Hepatocyte (in vitro differentiated cells): ENCODE measurements at regions not wholly inside any gene's neighbourhood (a gene's known extent, or its start where the extent isn't known, plus 50 kb on each side); places are given as distances from the start of the nearest gene placed in this dataset.

ENCODE experiments used
- DNase-seq: peaks from one replicate; pipeline ENCODE4 v3.0.0-alpha.2; 2016; ENCODE audit warnings: low spot score
- H2AFZ ChIP-seq: fragments of 200-600 bp; sonication (generic); 2 replicates; pipeline ENCODE4 v1.6.0; 2016; ENCODE audit warnings: antibody characterized with exemption, mild to moderate bottlenecking
- H3K27ac ChIP-seq: fragments of 200-600 bp; sonication (generic); 2 replicates; pipeline ENCODE4 v1.5.1; 2016; ENCODE audit warnings: mild to moderate bottlenecking
- H3K27me3 ChIP-seq: fragments of 200-600 bp; sonication (generic); 2 replicates; pipeline ENCODE4 v1.6.1; 2016
- H3K36me3 ChIP-seq: fragments of 200-600 bp; sonication (generic); replicated peaks from 2 replicates; pipeline ENCODE4 v1.5.1; 2016; ENCODE audit warnings: low read depth; ENCODE audit not compliant: insufficient read depth
- H3K4me1 ChIP-seq: fragments of 200-600 bp; sonication (generic); 2 replicates; pipeline ENCODE4 v1.5.1; 2016; ENCODE audit warnings: mild to moderate bottlenecking, moderate library complexity; ENCODE audit not compliant: insufficient read depth
- H3K4me2 ChIP-seq: fragments of 200-600 bp; sonication (generic); 2 replicates; pipeline ENCODE4 v1.6.0; 2016
- H3K4me3 ChIP-seq: fragments of 200-600 bp; sonication (generic); 2 replicates; pipeline ENCODE4 v1.5.1; 2016; ENCODE audit warnings: mild to moderate bottlenecking
- H3K79me2 ChIP-seq: fragments of 200-600 bp; sonication (generic); 2 replicates; pipeline ENCODE4 v1.6.0; 2017; ENCODE audit warnings: mild to moderate bottlenecking
- H3K9me2 ChIP-seq: fragments of 200-600 bp; sonication (generic); replicated peaks from 2 replicates; pipeline ENCODE4 v1.6.0; 2017; ENCODE audit warnings: mild to moderate bottlenecking; ENCODE audit not compliant: insufficient read depth
- H3K9me3 ChIP-seq: fragments of 200-600 bp; sonication (generic); 2 replicates; pipeline ENCODE4 v1.5.1; 2016; ENCODE audit warnings: low read depth, mild to moderate bottlenecking
- H4K20me1 ChIP-seq: fragments of 200-600 bp; sonication (generic); 2 replicates; pipeline ENCODE4 v1.6.0; 2016; ENCODE audit warnings: mild to moderate bottlenecking; ENCODE audit not compliant: insufficient read depth, poor library complexity, severe bottlenecking
- EZH2 ChIP-seq: fragments of 200-600 bp; sonication (generic); IDR thresholded peaks from 2 replicates; pipeline ENCODE4 v1.6.1; 2016; ENCODE audit warnings: antibody characterized with exemption, mild to moderate bottlenecking, borderline replicate concordance
- EZH2phosphoT487 ChIP-seq: fragments of 200-600 bp; sonication (generic); IDR thresholded peaks from one replicate; pipeline ENCODE4 v1.6.1; 2018; ENCODE audit warnings: antibody characterized with exemption, mild to moderate bottlenecking, low read depth, moderate library complexity; ENCODE audit not compliant: unreplicated experiment, severe bottlenecking
- WGBS: methylation state at CpG from one replicate; pipeline ENCODE4 v1.1.6; 2016; ENCODE audit warnings: low lambda C conversion rate; ENCODE audit errors: missing lambda C conversion rate; 5-methylcytosine and 5-hydroxymethylcytosine counted together
- TF ChIP-seq, protein P1 (sequence below): fragments of 200-600 bp; sonication (generic); IDR thresholded peaks from 2 replicates; pipeline ENCODE4 v1.5.1; 2016; ENCODE audit warnings: antibody characterized with exemption, mild to moderate bottlenecking; ENCODE audit not compliant: poor library complexity

GRCh38 chr2:9087121-9087681 lies 83.7 kb upstream of the MBOAT2 start:
- 38% methylated on average over 6 of the region's 6 CpGs for WGBS
- Histone ChIP-seq H3K4me2 (no peak overlapping the region), H4K20me1 (no peaks in the 10 kb centered on the region), H3K36me3 (no peaks in the 10 kb centered on the region), H3K79me2 (no peaks in the 10 kb centered on the region), H3K4me3 (no peak overlapping the region), H3K4me1 (no peaks in the 10 kb centered on the region), H3K9me3 (no peaks in the 10 kb centered on the region), H3K9me2 (no peaks in the 10 kb centered on the region), H3K27ac (no peak overlapping the region), H2AFZ (no peak overlapping the region), H3K27me3 (no peaks in the 10 kb centered on the region)
- DNase-seq = no peak
- no peak for TF ChIP-seq EZH2
- TF ChIP-seq, protein P1, sequence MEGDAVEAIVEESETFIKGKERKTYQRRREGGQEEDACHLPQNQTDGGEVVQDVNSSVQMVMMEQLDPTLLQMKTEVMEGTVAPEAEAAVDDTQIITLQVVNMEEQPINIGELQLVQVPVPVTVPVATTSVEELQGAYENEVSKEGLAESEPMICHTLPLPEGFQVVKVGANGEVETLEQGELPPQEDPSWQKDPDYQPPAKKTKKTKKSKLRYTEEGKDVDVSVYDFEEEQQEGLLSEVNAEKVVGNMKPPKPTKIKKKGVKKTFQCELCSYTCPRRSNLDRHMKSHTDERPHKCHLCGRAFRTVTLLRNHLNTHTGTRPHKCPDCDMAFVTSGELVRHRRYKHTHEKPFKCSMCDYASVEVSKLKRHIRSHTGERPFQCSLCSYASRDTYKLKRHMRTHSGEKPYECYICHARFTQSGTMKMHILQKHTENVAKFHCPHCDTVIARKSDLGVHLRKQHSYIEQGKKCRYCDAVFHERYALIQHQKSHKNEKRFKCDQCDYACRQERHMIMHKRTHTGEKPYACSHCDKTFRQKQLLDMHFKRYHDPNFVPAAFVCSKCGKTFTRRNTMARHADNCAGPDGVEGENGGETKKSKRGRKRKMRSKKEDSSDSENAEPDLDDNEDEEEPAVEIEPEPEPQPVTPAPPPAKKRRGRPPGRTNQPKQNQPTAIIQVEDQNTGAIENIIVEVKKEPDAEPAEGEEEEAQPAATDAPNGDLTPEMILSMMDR = no peak
- no peak for TF ChIP-seq EZH2phosphoT487

GRCh38 chr2:9086465-9086864 lies 83.0 kb upstream of the MBOAT2 start:
- no peak overlapping the region for H3K4me3 ChIP-seq
- no peaks in the 10 kb centered on the region for H3K4me1 ChIP-seq
- no peaks in the 10 kb centered on the region for H3K79me2 ChIP-seq
- no peak overlapping the region for H2AFZ ChIP-seq
- H3K36me3 ChIP-seq = no peaks in the 10 kb centered on the region
- DNase-seq = no peak
- no peak overlapping the region for H3K27ac ChIP-seq
- H3K4me2 ChIP-seq = no peak overlapping the region
- TF ChIP-seq, protein P1 = no peak
- no peaks in the 10 kb centered on the region for H4K20me1 ChIP-seq
- H3K9me2 ChIP-seq = no peaks in the 10 kb centered on the region
- H3K27me3 ChIP-seq = no peaks in the 10 kb centered on the region
- 72% methylated on average over 7 of the region's 7 CpGs for WGBS
- no peaks in the 10 kb centered on the region for H3K9me3 ChIP-seq

- H3K79me2 ChIP-seq = no peaks in the 10 kb centered on the region
- H3K4me1 ChIP-seq = no peaks in the 10 kb centered on the region
- H3K36me3 ChIP-seq = no peaks in the 10 kb centered on the region
- DNase-seq = no peak
- no peaks in the 10 kb centered on the region for H3K27me3 ChIP-seq
- no peaks in the 10 kb centered on the region for H3K9me3 ChIP-seq
- H3K9me2 ChIP-seq = no peaks in the 10 kb centered on the region
- H3K27ac ChIP-seq = no peak overlapping the region
- H3K4me2 ChIP-seq = no peak overlapping the region
- H2AFZ ChIP-seq = no peak overlapping the region
- WGBS = 92% methylated on average over 2 of the region's 2 CpGs
- H3K4me3 ChIP-seq = no peak overlapping the region
- H4K20me1 ChIP-seq = no peaks in the 10 kb centered on the region
- TF ChIP-seq EZH2 = no peak
- TF ChIP-seq EZH2phosphoT487 = no peak
- TF ChIP-seq, protein P1 = no peak
Observed at GRCh38 chr2:9085353-9085752, 81.9 kb upstream of the MBOAT2 start.

GRCh38 chr2:9083287-9083686 lies 79.8 kb upstream of the MBOAT2 start:
- Histone ChIP-seq H4K20me1 (no peaks in the 10 kb centered on the region), H3K4me2 (no peak overlapping the region), H3K27me3 (no peaks in the 10 kb centered on the region), H3K79me2 (no peaks in the 10 kb centered on the region), H2AFZ (no peak overlapping the region), H3K9me3 (no peaks in the 10 kb centered on the region), H3K4me3 (no peak overlapping the region), H3K4me1 (no peaks in the 10 kb centered on the region), H3K9me2 (no peaks in the 10 kb centered on the region), H3K27ac (no peak overlapping the region), H3K36me3 (no peaks in the 10 kb centered on the region)
- DNase-seq = no peak
- TF ChIP-seq EZH2 (no peak), EZH2phosphoT487 (no peak)
- TF ChIP-seq, protein P1 = no peak
- 83% methylated on average over 3 of the region's 3 CpGs for WGBS
